ENCODE measurements at regions not wholly inside any gene's neighbourhood (a gene's known extent, or its start where the extent isn't known, plus 50 kb on each side); places are given as distances from the start of the nearest gene placed in this dataset.
"Not testable (repeated sequence)": the region's sequence is repeated elsewhere in the genome, so short reads cannot be mapped to it uniquely, and the experiment has no call there.

- Mint-ChIP-seq H3K27ac (ENCODE audit: unreplicated experiment) (no peak overlapping the region), H3K4me1 (ENCODE audit: unreplicated experiment) (no peaks in the 10 kb centered on the region), H3K27me3 (ENCODE audit: unreplicated experiment) (no peaks in the 10 kb centered on the region), H3K36me3 (ENCODE audit: low read depth, unreplicated experiment) (no peaks in the 10 kb centered on the region), H3K4me3 (ENCODE audit: unreplicated experiment) (no peak overlapping the region), H3K9me3 (ENCODE audit: unreplicated experiment) (peaks cover 6% of the 10 kb centered on the region)
- no peak for TF ChIP-seq CTCF (IDR thresholded peaks at IDR 0.05; ENCODE audit: unreplicated experiment)
- DNase-seq (ENCODE audit: low spot score), result no peak
Measured at GRCh38 chr3:20288050-20288449, 102.0 kb upstream of the SGO1 start.

- Mint-ChIP-seq H3K27ac (ENCODE audit: unreplicated experiment) (no peak overlapping the region), H3K9me3 (ENCODE audit: unreplicated experiment) (peaks cover 6% of the 10 kb centered on the region), H3K27me3 (ENCODE audit: unreplicated experiment) (no peaks in the 10 kb centered on the region), H3K36me3 (ENCODE audit: low read depth, unreplicated experiment) (no peaks in the 10 kb centered on the region), H3K4me3 (ENCODE audit: unreplicated experiment) (no peak overlapping the region), H3K4me1 (ENCODE audit: unreplicated experiment) (peaks cover 5% of the 10 kb centered on the region)
- no peak for TF ChIP-seq CTCF (IDR thresholded peaks at IDR 0.05; ENCODE audit: unreplicated experiment)
- no peak for DNase-seq (ENCODE audit: low spot score)
Measured at GRCh38 chr3:20280257-20280656, 94.3 kb upstream of the SGO1 start.

- not testable (repeated sequence) for H3K4me3 Mint-ChIP-seq (ENCODE audit: unreplicated experiment); H3K27ac Mint-ChIP-seq (ENCODE audit: unreplicated experiment); H3K9me3 Mint-ChIP-seq (ENCODE audit: unreplicated experiment); DNase-seq (ENCODE audit: low spot score); H3K27me3 Mint-ChIP-seq (ENCODE audit: unreplicated experiment); H3K36me3 Mint-ChIP-seq (ENCODE audit: low read depth, unreplicated experiment); H3K4me1 Mint-ChIP-seq (ENCODE audit: unreplicated experiment)
Measured at GRCh38 chr3:20265977-20266376, 80.0 kb upstream of the SGO1 start.

GRCh38 chr3:20264900-20265567 lies 79.0 kb upstream of the SGO1 start:
- no peak for TF ChIP-seq CTCF (IDR thresholded peaks at IDR 0.05; ENCODE audit: unreplicated experiment)
- Mint-ChIP-seq H3K36me3 (ENCODE audit: low read depth, unreplicated experiment) (no peaks in the 10 kb centered on the region), H3K4me3 (ENCODE audit: unreplicated experiment) (no peak overlapping the region), H3K9me3 (ENCODE audit: unreplicated experiment) (no peaks in the 10 kb centered on the region), H3K27ac (ENCODE audit: unreplicated experiment) (no peak overlapping the region), H3K27me3 (ENCODE audit: unreplicated experiment) (no peaks in the 10 kb centered on the region), H3K4me1 (ENCODE audit: unreplicated experiment) (no peaks in the 10 kb centered on the region)
- DNase-seq (ENCODE audit: low spot score), result no peak

GRCh38 chr3:20258371-20258770 lies 72.4 kb upstream of the SGO1 start:
- Mint-ChIP-seq H3K27ac (ENCODE audit: unreplicated experiment) (no peak overlapping the region), H3K4me3 (ENCODE audit: unreplicated experiment) (no peak overlapping the region), H3K36me3 (ENCODE audit: low read depth, unreplicated experiment) (no peaks in the 10 kb centered on the region), H3K9me3 (ENCODE audit: unreplicated experiment) (no peaks in the 10 kb centered on the region), H3K27me3 (ENCODE audit: unreplicated experiment) (no peaks in the 10 kb centered on the region), H3K4me1 (ENCODE audit: unreplicated experiment) (peaks cover 2% of the 10 kb centered on the region)
- no peak for DNase-seq (ENCODE audit: low spot score)
- no peak for TF ChIP-seq CTCF (IDR thresholded peaks at IDR 0.05; ENCODE audit: unreplicated experiment)
